ENCODE measurements at regions not wholly inside any gene's neighbourhood (a gene's known extent, or its start where the extent isn't known, plus 50 kb on each side); places are given as distances from the start of the nearest gene placed in this dataset.

DNA sequence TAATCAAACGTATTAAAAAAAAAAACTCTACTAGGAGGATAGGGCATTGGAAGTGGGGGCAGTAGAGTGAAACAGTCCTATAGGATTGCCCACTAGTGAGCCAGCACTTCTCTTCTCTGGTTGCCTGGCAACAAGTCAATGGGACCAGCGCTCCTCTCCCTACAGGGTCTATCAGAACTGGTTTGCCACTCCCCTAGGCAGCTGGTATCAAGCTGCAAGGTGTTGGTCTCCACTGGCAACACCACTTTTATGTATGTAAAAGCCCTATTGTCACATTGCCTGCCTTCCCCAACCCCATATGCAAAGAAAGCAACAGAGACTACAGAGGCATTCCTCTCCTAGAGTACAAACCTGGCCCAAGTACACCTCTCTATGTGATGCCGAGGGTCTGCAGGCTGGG, 166.9 kb upstream of the MCHR2 start:
- Histone ChIP-seq H3K36me3 (ENCODE audit: control insufficient read depth, insufficient read depth, low read length) (no peaks in the 10 kb centered on the region), H3K4me3 (ENCODE audit: low read depth, low read length) (no peak overlapping the region), H3K27me3 (ENCODE audit: control insufficient read depth, insufficient read depth, low read length) (peaks cover 5% of the 10 kb centered on the region)
- no peak for DNase-seq (ENCODE audit: low read depth)
- FAIRE-seq, result no peak
- TF ChIP-seq CTCF (IDR thresholded peaks at IDR 0.05; ENCODE audit: insufficient read depth, low read length, severe bottlenecking), result no peak

- peaks cover 2% of the 10 kb centered on the region for H3K27me3 ChIP-seq (ENCODE audit: control insufficient read depth, insufficient read depth, low read length)
- no peak for DNase-seq (ENCODE audit: low read depth)
- TF ChIP-seq CTCF (IDR thresholded peaks at IDR 0.05; ENCODE audit: insufficient read depth, low read length, severe bottlenecking), result no peak
- no peaks in the 10 kb centered on the region for H3K36me3 ChIP-seq (ENCODE audit: control insufficient read depth, insufficient read depth, low read length)
- no peak overlapping the region for H3K4me3 ChIP-seq (ENCODE audit: low read depth, low read length)
- FAIRE-seq, result no peak
Observed at GRCh38 chr6:100155141-100155540, 161.1 kb upstream of the MCHR2 start.

DNA sequence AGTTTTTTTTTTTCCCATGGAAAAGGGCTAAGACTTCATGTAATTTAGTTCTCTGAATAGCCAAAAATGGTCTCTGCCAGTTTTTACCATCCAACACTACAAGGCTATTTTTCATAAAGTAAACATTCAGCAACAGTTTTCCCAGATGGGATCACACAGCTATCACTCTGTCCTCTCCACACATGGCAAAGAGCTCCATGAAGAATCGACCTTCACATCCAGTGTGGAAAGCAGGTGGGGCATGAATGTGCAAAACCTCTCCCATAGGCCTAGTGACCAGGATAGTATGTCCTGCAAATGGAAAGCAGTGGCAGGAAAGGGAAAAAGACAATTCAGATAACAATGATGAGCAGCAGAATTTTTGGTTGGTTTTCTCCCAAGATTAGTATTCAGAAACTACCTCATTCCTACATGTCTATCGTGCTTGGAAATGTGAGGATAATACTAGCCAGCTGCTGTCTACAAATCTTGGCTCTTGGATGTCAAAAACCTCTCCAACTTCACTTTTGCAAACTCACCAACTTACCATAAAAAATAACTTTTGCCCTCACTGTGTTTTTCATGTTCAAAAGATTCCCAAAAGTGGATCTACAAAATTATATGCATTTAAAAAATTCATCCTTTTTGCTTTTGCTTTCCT, 159.7 kb upstream of the MCHR2 start:
- no peak overlapping the region for H3K4me3 ChIP-seq (ENCODE audit: low read depth, low read length)

GRCh38 chr6:100152201-100152600, 158.2 kb upstream of the MCHR2 start:
- H3K36me3 ChIP-seq (ENCODE audit: control insufficient read depth, insufficient read depth, low read length), result no peaks in the 10 kb centered on the region
- no peak for TF ChIP-seq CTCF (IDR thresholded peaks at IDR 0.05; ENCODE audit: insufficient read depth, low read length, severe bottlenecking)
- no peak for FAIRE-seq

More for the DNA sequence above, 159.7 kb upstream of the MCHR2 start:
- no peak for TF ChIP-seq CTCF (IDR thresholded peaks at IDR 0.05; ENCODE audit: insufficient read depth, low read length, severe bottlenecking)
- Histone ChIP-seq H3K27me3 (ENCODE audit: control insufficient read depth, insufficient read depth, low read length) (peaks cover 4% of the 10 kb centered on the region), H3K36me3 (ENCODE audit: control insufficient read depth, insufficient read depth, low read length) (no peaks in the 10 kb centered on the region)
- FAIRE-seq, result peak; percentile 13
- no peak for DNase-seq (ENCODE audit: low read depth)

DNA sequence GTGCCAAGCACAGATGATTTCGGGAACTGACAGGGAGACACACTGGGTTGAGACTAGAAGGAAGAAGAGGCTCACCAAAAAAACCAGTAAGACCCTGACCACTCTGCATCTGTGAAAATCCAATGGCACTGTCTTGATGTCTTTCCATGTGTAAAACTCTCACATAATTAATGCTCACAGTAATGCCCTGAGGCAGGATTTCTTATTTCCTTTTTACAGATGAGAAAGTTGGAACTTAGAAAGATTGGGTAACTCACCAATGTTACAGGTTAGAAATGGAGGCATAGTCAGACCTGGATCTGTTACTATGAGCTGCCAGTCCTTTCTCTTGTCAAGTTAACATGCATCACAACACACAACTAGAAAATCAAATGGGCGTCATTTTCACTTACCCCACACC, 151.0 kb upstream of the MCHR2 start:
- peaks cover under 1% of the 10 kb centered on the region for H3K27me3 ChIP-seq (ENCODE audit: control insufficient read depth, insufficient read depth, low read length)
- no peaks in the 10 kb centered on the region for H3K36me3 ChIP-seq (ENCODE audit: control insufficient read depth, insufficient read depth, low read length)
- no peak for TF ChIP-seq CTCF (IDR thresholded peaks at IDR 0.05; ENCODE audit: insufficient read depth, low read length, severe bottlenecking)
- FAIRE-seq (no peak), DNase-seq (ENCODE audit: low read depth) (peak; percentile 7)
- no peak overlapping the region for H3K4me3 ChIP-seq (ENCODE audit: low read depth, low read length)

More at GRCh38 chr6:100152201-100152600, 158.2 kb upstream of the MCHR2 start:
- Histone ChIP-seq H3K4me3 (ENCODE audit: low read depth, low read length) (no peak overlapping the region), H3K27me3 (ENCODE audit: control insufficient read depth, insufficient read depth, low read length) (peaks cover 4% of the 10 kb centered on the region)
- no peak for DNase-seq (ENCODE audit: low read depth)

All from bronchial epithelial cell (primary cell).